Stimulated activated CD8-positive, alpha-beta memory T cell treated with anti-CD3 and anti-CD28 coated beads, Interleukin-2, amount 100 ng/mL, for 48 hours (primary cell): ENCODE measurements at regions not wholly inside any gene's neighbourhood (a gene's known extent, or its start where the extent isn't known, plus 50 kb on each side); places are given as distances from the start of the nearest gene placed in this dataset.
"Not testable (repeated sequence)": the region's sequence is repeated elsewhere in the genome, so short reads cannot be mapped to it uniquely, and the experiment has no call there.

ENCODE experiments used
- DNase-seq, 2 donors: peaks; one replicate each; pipeline ENCODE4 v3.0.0-alpha.2; 2020; ENCODE audit warnings: low read depth in 2 of 2

DNA sequence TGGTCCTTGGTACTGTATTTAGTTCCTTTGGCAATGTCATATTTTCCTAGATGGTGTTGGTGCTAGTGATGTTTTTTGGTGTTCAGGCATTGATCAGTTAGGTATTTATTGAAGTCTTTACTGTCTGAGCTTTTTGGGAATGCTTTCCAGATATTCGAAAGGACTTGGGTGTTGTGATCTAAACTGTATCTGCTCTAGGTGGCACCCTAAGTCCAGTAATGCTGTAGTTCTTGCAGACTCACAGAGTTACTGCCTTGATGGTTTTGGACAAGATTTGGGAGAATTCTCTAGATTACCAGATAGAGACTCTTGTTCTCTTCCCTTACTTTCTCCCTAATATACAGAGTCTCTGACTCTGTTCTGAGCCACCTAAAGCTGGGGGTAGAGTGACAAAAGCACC lies 513.6 kb upstream of the PITX2 start:
- no peak for DNase-seq

DNA sequence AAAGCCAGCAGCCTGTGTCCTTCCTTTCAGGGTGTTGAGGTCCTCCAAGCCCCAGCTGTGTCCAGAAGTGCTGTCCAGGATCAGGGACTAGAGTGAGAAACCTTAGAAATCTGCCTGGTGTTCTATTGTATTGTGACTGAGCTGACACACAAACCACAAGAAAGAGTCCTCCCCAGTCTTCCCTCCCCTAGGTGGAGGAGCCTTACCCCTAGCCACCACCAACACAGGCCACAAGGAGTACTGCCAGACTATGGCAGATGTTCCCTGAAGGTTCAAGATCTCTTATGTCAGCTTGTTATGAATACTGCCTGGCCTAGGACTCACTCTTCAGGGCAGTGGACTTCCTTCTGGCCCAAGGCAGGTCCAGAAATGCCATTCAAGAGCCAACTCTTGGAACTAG lies 514.1 kb upstream of the PITX2 start:
- no peak for DNase-seq

DNA sequence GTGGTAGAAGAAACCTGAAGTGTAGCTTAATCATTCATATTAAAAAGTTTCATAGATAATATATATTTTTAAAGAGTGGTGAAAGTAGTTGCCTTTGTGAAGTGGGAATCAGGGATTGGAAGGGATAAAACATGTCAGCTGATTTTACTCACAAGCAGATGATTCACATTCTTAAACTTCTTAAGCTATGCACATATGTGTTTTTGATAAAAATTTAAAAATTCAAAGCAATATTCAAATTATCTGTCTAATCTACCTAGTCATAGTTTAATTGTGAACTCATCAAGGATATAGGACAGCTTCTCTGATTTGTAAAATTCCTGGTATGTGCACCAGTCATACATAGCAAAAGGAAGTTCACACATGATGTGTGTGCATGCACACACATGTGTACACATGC lies 520.6 kb upstream of the PITX2 start:
- DNase-seq: no peak

DNA sequence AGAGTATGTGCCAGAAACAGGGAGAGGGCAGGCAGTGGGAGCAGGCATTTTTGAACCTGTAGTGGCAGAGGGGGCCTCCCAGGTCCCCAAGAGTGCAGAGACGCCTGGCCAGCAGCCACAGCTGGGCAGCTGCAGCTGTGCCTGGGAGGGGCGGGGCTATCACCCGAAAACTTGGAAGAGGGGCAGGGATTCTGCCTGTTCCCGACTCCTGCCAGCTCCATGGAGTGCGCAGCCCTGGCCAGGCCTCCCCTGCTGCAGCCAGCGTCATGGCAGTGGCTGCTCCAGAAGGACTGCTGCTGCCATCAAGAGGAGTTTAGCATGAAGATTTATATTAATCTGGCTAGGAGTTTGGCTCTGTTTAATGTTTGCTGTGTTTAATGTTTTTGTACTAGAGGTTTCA lies 532.1 kb upstream of the PITX2 start:
- no peak for DNase-seq

DNA sequence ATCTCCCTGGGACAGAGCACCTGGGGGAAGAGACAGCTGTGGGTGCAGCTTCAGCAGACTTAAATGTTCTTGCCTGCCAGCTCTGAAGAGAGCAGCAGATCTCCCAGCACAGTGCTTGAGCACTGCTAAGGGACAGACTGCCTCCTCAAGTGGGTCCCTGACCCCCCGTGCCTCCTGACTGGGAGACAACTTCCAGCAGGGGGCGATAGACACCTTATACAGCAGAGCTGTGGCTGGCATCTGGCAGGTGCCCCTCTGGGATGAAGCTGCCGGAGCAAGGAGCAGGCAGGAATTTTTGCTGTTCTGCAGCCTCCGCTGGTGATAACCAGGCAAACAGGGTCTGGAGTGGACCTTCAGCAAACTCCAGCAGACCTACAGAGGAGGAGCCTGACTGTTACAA lies 541.7 kb upstream of the PITX2 start:
- DNase-seq: not testable (repeated sequence)

DNA sequence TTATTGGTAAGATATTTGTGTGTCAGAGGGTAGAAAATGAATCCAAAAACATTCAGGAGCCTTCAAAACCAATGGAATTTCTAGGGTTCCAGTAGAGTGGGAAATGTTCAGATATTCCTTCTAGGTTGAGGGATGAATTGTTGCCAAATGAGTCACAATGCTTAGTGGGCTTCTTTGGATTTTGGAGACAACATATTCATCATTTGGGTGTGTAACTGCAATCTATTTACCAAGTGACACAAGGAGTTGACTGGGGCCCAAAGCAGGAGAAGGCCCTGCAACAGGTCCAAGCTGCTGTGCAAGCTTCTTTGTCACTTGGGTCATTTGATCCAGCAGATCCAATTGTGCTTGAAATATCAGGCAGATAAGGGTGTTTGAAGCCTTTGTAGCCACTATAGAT lies 551.5 kb upstream of the PITX2 start:
- no peak for DNase-seq

DNA sequence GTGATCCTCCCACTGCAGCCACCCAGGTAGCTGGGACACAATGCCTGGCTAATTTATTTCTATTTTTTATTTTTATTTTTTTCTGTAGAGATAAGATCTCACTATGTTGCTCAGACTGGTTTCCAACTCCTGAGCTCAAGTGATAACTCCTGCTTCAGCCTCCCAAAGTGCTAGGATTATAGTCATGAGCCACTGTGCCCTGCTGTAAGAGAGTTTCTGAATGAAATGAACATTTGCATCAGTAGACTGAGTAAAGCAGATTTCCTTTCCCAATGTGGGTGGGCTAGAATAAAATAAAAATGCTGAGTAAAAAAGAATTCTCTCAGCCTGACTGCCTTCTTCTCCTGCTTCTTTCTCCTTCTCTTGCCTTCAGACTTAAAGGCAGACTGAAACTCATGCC lies 555.4 kb upstream of the PITX2 start:
- DNase-seq: no peak

DNA sequence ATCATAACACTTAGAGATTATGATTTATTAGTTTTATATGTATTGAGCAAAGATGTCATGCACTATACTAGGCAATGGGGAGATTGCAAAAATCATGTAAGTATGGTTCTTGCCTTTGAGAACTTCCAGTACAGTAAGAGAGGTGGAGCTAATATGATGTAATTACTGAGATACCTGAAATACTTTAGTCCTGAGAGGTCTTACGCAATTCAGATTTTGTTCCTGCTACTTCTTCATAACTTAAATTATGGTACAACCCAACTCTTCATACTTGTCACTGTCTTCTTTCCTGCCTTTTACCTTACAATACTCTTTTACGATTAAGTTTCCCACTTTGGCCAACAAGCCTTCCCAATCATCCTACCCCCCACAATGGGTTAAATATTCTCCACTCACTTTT lies 564.2 kb upstream of the PITX2 start:
- DNase-seq: no peak

DNA sequence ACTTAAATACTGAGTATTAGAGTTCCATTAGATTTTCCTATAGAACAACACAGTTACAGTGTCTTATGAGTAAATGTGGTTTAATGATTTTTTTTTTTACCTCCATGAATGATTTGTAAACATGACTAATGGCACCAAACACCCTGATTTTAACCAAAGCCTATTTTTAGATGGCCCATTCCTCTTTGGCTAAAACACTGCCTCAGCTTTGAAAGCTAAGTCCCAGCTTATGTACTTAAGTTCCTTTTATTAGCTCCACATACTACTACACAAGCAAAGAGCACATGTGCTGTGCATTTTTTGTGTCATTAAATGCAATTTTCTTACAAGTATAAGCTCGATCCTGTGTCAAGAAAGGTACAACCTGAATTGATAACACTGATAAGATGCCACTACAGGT lies 575.6 kb upstream of the PITX2 start:
- no peak for DNase-seq

DNA sequence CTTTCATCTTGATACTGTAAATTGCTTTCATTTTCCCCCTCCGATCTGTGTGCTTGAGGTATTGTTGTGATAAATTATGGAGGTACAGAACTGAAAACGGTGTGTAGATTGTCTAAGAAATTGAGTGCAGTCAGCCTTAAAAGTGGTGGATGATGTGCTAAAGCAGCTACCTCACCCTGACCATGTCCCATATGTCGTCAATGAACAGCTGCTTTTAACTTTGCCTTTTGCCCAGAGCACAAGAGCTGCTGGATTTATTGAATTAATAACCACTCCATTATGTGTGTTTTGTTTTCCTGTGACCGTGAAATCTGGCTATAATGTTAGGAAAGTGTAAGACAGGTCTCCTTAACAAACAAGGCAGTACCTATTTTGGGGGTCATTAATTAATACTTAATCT lies 581.9 kb upstream of the PITX2 start:
- DNase-seq: no peak

DNA sequence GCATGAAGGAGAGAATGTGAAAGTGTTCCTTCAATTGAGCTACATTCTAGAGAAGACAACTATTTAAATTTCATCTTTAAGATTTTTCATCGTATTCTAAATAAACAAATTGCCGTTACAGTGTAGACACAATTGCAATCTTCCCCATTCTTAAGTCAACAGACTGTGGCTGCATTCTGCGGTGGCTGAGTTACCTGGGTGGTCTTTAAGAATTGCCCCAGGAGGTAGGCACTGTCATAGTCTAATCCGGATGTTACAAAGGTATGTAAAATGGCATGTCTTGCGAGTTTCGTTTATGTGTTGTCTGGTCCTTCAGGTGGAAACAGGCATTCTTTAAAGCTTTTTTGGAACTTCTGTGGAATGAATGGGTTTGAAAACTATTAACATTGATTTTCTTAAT lies 586.1 kb upstream of the PITX2 start:
- DNase-seq: no peak

DNA sequence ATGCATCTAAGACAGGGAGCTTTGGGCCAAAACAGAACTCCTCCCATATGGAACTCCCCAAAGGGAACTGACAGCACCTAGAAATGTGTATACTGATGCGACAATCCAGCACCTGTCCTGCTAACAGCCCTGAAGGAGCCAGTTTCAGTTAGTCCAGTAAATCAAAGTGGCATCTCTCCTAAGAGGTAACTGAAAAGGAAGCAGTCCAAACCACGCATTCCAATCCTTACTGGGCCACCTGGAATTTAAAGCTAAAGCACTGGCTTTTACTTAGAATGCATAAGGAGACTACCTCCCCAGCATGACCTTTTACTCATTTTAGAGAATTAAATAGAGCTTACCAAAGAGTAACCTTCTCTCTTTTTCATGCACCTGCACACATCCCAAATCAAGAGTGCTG lies 586.8 kb upstream of the PITX2 start:
- DNase-seq: no peak

DNA sequence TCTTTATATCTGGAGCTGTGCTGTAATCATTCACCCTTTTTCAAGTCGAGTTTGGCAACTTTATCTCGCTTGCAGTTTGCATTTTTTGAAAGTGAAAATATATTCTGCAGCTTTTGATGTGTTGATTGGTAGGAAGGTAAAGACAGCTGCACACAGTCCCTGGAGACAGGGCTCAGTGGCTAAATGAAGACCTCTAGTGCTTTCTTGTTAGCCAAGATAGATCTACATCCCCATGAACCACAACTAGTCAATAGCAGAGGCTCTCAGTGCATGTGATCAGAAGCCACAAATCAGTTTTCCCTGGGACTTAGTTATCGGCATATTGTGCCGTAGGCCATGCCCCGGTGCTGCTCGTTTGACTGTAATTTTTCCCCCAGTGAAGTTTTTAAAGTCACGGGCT lies 587.7 kb upstream of the PITX2 start:
- no peak for DNase-seq

DNA sequence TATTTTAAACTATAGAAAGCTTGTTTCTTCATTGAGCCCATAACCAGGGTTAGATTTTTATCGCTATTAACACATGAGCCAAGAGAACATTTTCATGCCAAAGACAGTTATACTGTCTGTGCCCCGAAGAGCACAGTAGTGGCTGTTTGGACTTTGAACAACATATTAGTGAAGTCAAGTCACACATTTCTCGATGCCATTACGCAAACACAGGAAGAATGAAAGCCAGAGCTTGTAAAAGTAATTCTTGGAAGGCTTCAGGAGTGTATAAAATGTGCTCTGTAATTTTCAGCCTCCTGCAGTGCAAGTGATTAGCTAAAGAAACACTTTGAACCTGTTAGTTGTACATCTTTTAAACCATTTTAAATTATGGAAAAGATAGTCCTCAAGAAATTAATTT lies 590.7 kb upstream of the PITX2 start:
- no peak for DNase-seq

DNA sequence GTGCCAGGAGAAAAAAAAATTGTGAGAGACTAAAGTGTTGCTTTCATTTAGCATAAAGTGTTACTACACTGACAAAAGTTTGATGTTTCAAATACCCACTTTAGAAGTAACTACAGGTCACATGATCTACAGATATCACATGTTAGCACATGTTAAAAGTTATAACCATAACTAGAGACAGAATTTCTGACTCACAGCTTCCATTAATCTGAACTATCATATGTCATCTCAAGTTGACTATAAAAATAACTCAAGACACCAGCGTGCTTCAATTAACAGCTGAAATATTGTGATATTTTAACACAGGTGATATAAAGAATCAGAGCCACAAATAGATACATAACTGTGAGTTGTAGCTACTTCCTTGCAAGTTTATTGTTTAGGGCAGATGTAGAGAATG lies 591.5 kb upstream of the PITX2 start:
- DNase-seq: no peak

DNA sequence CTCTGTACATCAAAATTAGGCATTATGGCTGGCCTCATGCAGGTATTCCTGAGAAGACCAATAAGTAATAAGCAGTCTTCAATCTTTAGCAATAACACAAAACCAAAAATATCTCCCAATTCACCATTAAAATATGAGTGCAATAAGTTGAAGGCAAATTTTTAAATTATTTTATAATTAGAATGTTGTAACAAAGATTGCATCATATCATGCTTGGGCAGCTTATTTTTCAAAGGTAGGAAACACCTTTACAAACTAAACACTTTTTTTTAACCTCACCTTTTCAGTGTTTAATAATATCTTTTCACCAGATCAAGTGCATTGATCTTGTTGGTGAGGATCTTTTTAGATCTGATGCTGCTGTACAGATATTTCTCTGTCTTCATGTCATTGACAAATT lies 592.9 kb upstream of the PITX2 start:
- no peak for DNase-seq

DNA sequence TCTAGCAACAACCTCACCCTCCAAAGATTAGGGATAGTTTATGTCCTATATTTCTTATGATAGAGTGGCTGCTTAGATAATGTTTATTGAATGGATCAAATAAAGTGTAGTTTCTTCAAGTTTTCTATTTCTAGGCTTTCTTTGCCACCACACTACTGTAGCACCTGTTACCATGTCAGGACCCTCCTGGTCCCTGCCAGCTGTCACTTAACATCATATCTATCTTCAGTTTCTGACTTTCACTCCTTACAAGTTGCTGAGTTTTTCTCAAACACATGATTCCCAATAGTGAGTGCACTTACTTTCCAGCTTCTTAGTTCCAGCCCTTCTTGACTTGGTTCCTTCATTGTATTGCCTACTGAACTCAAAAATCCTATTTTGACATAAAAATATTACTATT lies 593.9 kb upstream of the PITX2 start:
- DNase-seq: no peak

DNA sequence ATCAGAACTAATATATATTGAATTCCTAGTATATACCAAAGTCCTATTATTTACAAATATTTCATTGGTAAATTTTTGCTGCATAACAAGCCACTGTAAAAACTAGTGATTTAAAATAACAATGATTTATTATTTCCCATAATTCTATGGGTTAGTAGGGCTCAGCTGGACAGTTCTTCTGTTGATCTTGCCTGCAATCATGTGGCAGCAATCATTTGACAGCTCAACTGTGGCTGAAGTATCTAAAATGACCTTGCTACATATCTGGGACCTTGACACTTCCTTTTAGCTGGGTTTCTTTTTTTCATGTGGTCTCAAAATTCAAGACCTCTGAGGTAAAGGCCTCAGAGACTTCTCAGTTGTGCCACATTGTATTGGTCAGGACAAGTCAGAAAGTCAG lies 598.5 kb upstream of the PITX2 start:
- no peak for DNase-seq

DNA sequence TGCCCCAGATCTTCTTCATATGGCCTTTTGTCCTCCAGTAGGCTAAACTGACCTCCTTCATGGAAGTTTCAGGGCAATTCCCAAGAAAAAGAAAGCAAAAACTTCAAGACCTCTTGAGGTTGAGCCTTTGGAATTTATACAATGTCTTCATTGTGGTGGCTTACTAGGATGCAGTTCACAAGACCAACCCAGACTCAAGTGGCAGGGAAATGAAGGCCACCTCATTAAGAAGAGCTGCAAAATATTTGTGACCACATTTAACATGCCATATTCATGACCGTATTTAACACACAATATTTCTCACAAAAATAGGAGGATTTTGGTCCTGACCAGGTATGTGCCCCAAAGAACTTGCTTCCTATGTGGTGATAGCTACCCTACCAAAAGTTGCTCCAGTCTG lies 605.5 kb upstream of the PITX2 start:
- no peak for DNase-seq

DNA sequence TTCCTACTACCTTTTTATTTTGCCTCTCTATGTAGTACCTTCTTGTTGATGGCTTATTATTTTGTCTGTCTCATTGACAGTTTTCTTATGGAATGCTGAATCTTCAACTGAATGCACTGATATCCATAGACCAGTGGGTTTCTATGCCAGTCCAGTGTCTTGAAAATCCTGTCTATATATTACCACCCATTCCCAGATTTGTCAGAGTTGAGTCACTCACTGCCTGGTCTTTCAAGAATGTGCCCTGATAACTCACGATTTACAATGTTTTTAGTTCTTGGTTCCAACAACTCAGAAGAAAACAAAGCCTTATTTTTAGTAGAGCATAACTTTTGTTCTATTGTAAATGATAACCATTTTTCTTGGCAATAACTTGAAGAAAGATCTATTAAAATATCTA lies 606.0 kb upstream of the PITX2 start:
- no peak for DNase-seq

DNA sequence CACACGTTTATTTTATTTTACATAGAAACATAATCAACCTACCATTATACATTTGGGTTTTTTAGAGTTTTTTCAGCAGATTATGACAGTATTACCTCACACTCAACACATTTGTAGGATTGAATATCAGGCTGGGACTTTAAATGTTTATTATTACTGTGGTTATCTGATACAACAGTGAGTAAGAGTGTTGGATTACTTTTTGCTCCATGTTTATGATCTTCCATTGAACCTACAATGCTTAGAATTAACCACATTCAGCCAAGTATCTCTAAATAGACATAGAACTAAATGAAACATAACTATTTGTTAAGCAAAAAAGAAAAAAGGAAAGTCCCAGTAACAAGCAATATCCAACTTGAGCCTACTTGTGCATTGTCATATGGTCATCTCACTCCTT lies 607.4 kb upstream of the PITX2 start:
- no peak for DNase-seq

DNA sequence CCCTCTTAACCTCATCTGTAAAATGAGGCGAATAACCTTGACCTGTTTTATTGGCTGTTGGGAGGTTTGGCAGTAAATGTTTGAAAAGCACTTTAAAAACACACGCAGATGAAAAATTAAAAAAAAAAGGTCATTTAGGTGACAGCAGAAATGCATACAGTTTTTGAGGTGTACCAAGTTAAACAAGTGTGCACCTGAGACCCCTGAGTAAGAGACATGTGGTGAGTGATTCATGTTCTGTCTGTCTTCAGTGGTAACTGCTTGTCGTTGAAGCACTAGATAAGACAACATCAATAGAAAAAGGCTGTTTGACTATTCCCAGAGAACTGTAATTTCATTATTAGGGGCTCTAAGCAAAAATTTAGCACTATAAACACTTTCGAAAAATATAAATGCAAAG lies 608.4 kb upstream of the PITX2 start:
- no peak for DNase-seq

DNA sequence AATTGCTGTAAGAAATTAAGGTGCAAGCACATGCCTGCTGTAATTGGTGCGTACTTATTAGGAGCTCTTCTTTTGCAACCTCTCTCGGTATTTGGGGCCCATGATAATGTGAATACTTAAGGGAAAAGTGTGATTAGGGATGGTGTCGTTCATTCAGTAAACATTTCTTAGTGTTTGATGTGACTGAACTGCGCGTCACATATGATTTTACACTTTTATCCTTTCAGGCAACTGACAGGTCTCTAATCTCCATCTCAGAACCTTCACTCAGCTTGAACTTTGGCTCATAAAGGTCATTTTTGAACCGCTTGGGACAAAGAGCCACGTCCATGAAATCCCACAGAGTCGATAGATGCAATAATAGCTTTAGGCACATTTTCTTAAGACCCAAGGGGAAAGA lies 612.1 kb upstream of the PITX2 start:
- no peak for DNase-seq

DNA sequence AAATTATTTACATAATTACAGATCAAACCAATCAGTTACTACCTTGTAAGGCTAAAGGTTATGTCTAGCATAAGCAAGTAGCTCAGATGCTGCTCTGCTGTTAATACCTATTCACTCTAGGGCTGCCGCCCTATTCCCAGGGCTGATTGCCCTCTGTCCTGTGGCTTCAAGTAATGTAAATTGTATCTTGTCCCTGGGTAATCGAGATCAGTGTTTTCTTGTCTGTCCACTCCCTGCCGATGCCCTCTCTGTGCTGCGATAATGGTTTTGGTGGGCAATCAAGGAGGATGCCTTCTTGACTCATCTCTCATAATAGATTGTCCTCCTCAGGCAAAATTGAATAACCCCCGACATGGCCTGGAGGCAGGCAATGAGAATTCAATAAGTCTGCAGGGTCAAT lies 641.0 kb upstream of the PITX2 start:
- DNase-seq: no peak

DNA sequence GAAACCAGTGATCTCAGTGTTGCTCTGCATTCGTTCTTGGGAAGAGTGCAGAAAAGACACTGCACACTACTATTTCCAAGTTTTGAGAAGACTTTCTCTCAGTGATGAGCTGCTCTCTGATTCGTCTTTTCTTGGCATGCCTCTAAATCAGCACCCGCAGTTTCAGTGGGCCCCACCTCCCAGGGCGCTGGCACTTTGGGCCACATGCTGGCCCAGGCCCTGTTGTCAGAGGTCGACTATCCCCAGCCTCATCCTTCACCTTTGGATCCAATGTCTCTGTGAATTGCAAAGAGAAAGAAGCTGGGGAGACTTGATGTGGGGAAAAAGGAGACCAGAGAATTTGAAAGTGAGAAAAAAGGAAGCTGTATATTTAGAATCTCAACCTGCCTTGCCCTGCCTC lies 644.1 kb upstream of the PITX2 start:
- DNase-seq: no peak
